Adrenal gland (tissue), 5 donors: ENCODE measurements at regions not wholly inside any gene's neighbourhood (a gene's known extent, or its start where the extent isn't known, plus 50 kb on each side); places are given as distances from the start of the nearest gene placed in this dataset.

Experiments used
- CTCF ChIP-seq, 6 experiments: fragments of 450-650 bp in 4 of 6; fragments of 200-600 bp in 2 of 6; sonication (generic) in 1 of 6; IDR thresholded peaks; 1 replicate in 5 of 6; 2 replicates in 1 of 6; pipeline versions ENCODE4 v1.5.1 to v1.8.0; 2016 to 2021; ENCODE audit warnings: antibody characterized with exemption in 6 of 6, mild to moderate bottlenecking in 2 of 6, moderate library complexity in 1 of 6
- POLR2A ChIP-seq, 2 donors: fragments of 450-650 bp; IDR thresholded peaks; one replicate each; pipeline ENCODE4 v1.6.1; 2017; ENCODE audit warnings: antibody characterized with exemption in 2 of 2, mild to moderate bottlenecking in 2 of 2, moderate library complexity in 1 of 2
- donor health status: DM: no; HTN: no; CAD: no.

- TF ChIP-seq CTCF (IDR thresholded peaks at IDR 0.05) (no peak), POLR2A (IDR thresholded peaks at IDR 0.05) (no peak)
Observed at GRCh38 chr13:59487883-59488282, 675.8 kb downstream of the DIAPH3 start.
